Endothelial cell of umbilical vein (primary cell): ENCODE measurements at regions not wholly inside any gene's neighbourhood (a gene's known extent, or its start where the extent isn't known, plus 50 kb on each side); places are given as distances from the start of the nearest gene placed in this dataset.

Source experiments
- BruUV-seq: library from RNA; stranded (reverse); fragments of 400-500 nt; replicated peaks from 2 replicates; lab custom pipeline; 2021; lab: Mats Ljungman, UMichigan
- CTCF ChIA-PET: fragments of 300-600, 350-600 bp; sonication (Branson Sonifier 250); formaldehyde crosslinking; loops from one replicate; lab custom pipeline; 2021; ENCODE audit warnings: antibody characterized with exemption, inconsistent platforms; lab: Charles Lee
- POLR2A ChIA-PET: fragments of 300-600, 350-600 bp; sonication (Branson Sonifier 250); formaldehyde crosslinking; loops from one replicate; lab custom pipeline; 2021; ENCODE audit warnings: antibody characterized with exemption, inconsistent platforms; lab: Charles Lee
- DNase-seq: peaks from one replicate; pipeline ENCODE4 v3.0.0-alpha.2; 2011; ENCODE audit warnings: low read depth, low spot score
- FAIRE-seq: peaks from 2 replicates; lab custom pipeline; 2011; peaks lifted over from hg19 to GRCh38; lab: Jason Lieb, UNC
- H2AFZ ChIP-seq: 2 replicates; pipeline ENCODE4 v1.6.0; 2012; ENCODE audit warnings: low read depth, low read length, control low read depth, inconsistent platforms
- H3K27ac ChIP-seq: 2 replicates; pipeline ENCODE4 v1.5.1; 2011; ENCODE audit warnings: low read depth, mild to moderate bottlenecking, control low read depth, low read length, moderate library complexity; ENCODE audit not compliant: insufficient read depth
- H3K27me3 ChIP-seq, 2 experiments: 2 replicates each; pipeline versions ENCODE4 v1.6.0 to v1.6.1; 2011; ENCODE audit warnings: low read length in 2 of 2, mixed read lengths in 1 of 2; ENCODE audit not compliant: control insufficient read depth in 2 of 2, insufficient read depth in 2 of 2
- H3K36me3 ChIP-seq, 2 experiments: 2 replicates in 1 of 2; 3 replicates in 1 of 2; pipeline ENCODE4 v1.5.1; 2011; ENCODE audit warnings: low read length in 2 of 2, mild to moderate bottlenecking in 1 of 2, moderate library complexity in 1 of 2; ENCODE audit not compliant: control insufficient read depth in 2 of 2, insufficient read depth in 2 of 2; ENCODE audit errors: extremely low read depth in 1 of 2
- H3K4me1 ChIP-seq: 3 replicates; pipeline ENCODE4 v1.5.1; 2011; ENCODE audit warnings: mild to moderate bottlenecking, low read length; ENCODE audit not compliant: control insufficient read depth, insufficient read depth; ENCODE audit errors: extremely low read depth
- H3K4me2 ChIP-seq: 2 replicates; pipeline ENCODE4 v1.6.1; 2011; ENCODE audit warnings: low read length, control low read depth, mixed read lengths; ENCODE audit not compliant: insufficient read depth
- H3K4me3 ChIP-seq, 3 experiments: fragments of 200-600 bp in 1 of 3; sonication (generic), shearing (Covaris generic) in 1 of 3; replicated peaks in 1 of 3; 2 replicates each; pipeline ENCODE4 v1.5.1; 2011 to 2016; ENCODE audit warnings: control low read depth in 3 of 3, low read length in 3 of 3, mild to moderate bottlenecking in 2 of 3, inconsistent platforms in 1 of 3, low read depth in 1 of 3, moderate library complexity in 1 of 3; ENCODE audit not compliant: insufficient read depth in 1 of 3
- H3K79me2 ChIP-seq: 2 replicates; pipeline ENCODE4 v1.6.0; 2012; ENCODE audit warnings: low read length, inconsistent platforms; ENCODE audit not compliant: control insufficient read depth, insufficient read depth
- H3K9ac ChIP-seq: replicated peaks from 2 replicates; pipeline ENCODE3; 2011; ENCODE audit warnings: low read length, control low read depth; ENCODE audit not compliant: insufficient read depth; ENCODE audit errors: extremely low read depth
- H3K9me1 ChIP-seq: replicated peaks from 3 replicates; pipeline ENCODE4 v1.6.0; 2011; ENCODE audit warnings: mild to moderate bottlenecking, low read length; ENCODE audit not compliant: control insufficient read depth, insufficient read depth; ENCODE audit errors: extremely low read depth
- H3K9me3 ChIP-seq: replicated peaks from 2 replicates; pipeline ENCODE4 v1.5.1; 2012; ENCODE audit warnings: low read length, inconsistent platforms; ENCODE audit not compliant: control insufficient read depth, insufficient read depth
- H4K20me1 ChIP-seq: replicated peaks from 2 replicates; pipeline ENCODE3; 2011; ENCODE audit warnings: mild to moderate bottlenecking, low read length; ENCODE audit not compliant: control insufficient read depth, insufficient read depth; ENCODE audit errors: extremely low read depth
- CTCF ChIP-seq, 2 donors: IDR thresholded peaks; 1 replicate in 1 of 2; 2 replicates in 1 of 2; pipeline ENCODE4 v1.5.1; 2011; ENCODE audit warnings: low read length in 2 of 2, mild to moderate bottlenecking in 2 of 2, moderate library complexity in 2 of 2, control low read depth in 1 of 2, inconsistent platforms in 1 of 2, low read depth in 1 of 2; ENCODE audit not compliant: insufficient read depth in 1 of 2; ENCODE audit errors: extremely low read depth in 1 of 2
- EZH2 ChIP-seq: IDR thresholded peaks from 2 replicates; pipeline ENCODE4 v1.6.1; 2012; ENCODE audit warnings: borderline replicate concordance, low read depth, mild to moderate bottlenecking, moderate library complexity, low read length, inconsistent platforms; ENCODE audit not compliant: severe bottlenecking
- FOS ChIP-seq: IDR thresholded peaks from 2 replicates; pipeline ENCODE4 v1.6.1; 2011; ENCODE audit warnings: mild to moderate bottlenecking, low read length, moderate library complexity, borderline replicate concordance; ENCODE audit not compliant: insufficient read depth
- GATA2 ChIP-seq: IDR thresholded peaks from 2 replicates; pipeline ENCODE4 v1.7.0; 2011; ENCODE audit warnings: low read depth, mild to moderate bottlenecking, moderate library complexity, mixed read lengths, low read length; ENCODE audit not compliant: insufficient read length, insufficient read depth
- JUN ChIP-seq: IDR thresholded peaks from 2 replicates; pipeline ENCODE4 v1.6.1; 2011; ENCODE audit warnings: borderline replicate concordance, low read depth; ENCODE audit not compliant: insufficient read length, insufficient read depth
- MAX ChIP-seq: IDR thresholded peaks from 2 replicates; pipeline ENCODE4 v1.6.1; 2011; ENCODE audit not compliant: insufficient read depth, insufficient read length
- MYC ChIP-seq: IDR thresholded peaks from one replicate; pipeline ENCODE4 v1.6.1; 2011; ENCODE audit warnings: mild to moderate bottlenecking, low read depth, low read length
- POLR2A ChIP-seq: IDR thresholded peaks from 2 replicates; pipeline ENCODE4 v1.6.1; 2012; ENCODE audit warnings: low read depth, mild to moderate bottlenecking, control low read depth, low read length
- POLR2AphosphoS5 ChIP-seq: IDR thresholded peaks from 2 replicates; pipeline ENCODE4 v1.6.1; 2012; ENCODE audit warnings: low read depth, mild to moderate bottlenecking, control low read depth, low read length, moderate library complexity; ENCODE audit not compliant: insufficient read depth
- dilution Hi-C: fragments of 300-500 bp; cut with MboI; formaldehyde crosslinking; loops from one replicate; pipeline ENCODE4 v1.15.0; 2019; ENCODE audit warnings: low sequenced_read_pairs; ENCODE audit not compliant: extremely low pct_ligation_motif_present
- intact Hi-C: fragments of 100-400 bp; cut with micrococcal nuclease; formaldehyde crosslinking; loops from one replicate; pipeline ENCODE4 v1.10.0; 2022

GRCh38 chr9:116067566-116067965 lies 86.0 kb upstream of the PAPPA start:
- no peak overlapping the region for H3K4me3 ChIP-seq
- H3K36me3 ChIP-seq = no peaks in the 10 kb centered on the region
- FAIRE-seq = no peak
- ChIA-PET CTCF (no interaction called here), POLR2A (no interaction called here)
- H3K79me2 ChIP-seq = no peaks in the 10 kb centered on the region
- H3K4me1 ChIP-seq = no peaks in the 10 kb centered on the region
- no peak overlapping the region for H3K4me2 ChIP-seq
- no peak overlapping the region for H3K27ac ChIP-seq
- TF ChIP-seq MAX (no peak), CTCF (IDR thresholded peaks at IDR 0.05; ENCODE audit: extremely low read depth in 1 of 2, insufficient read depth in 1 of 2, low read depth in 1 of 2, low read length in 2 of 2) (no peak), FOS (no peak), JUN (no peak), EZH2 (no peak), POLR2A (no peak), GATA2 (no peak), MYC (no peak), POLR2AphosphoS5 (no peak)
- no TSS peak for BruUV-seq
- no peaks in the 10 kb centered on the region for H3K9me3 ChIP-seq
- H4K20me1 ChIP-seq = no peaks in the 10 kb centered on the region
- DNase-seq = no peak
- no peaks in the 10 kb centered on the region for H3K27me3 ChIP-seq
- no peaks in the 10 kb centered on the region for H3K9me1 ChIP-seq
- dilution Hi-C loops = no loop called here
- no peak overlapping the region for H3K9ac ChIP-seq
- intact Hi-C loops = no loop called here
- H2AFZ ChIP-seq = no peak overlapping the region
